Cardiac muscle cell (in vitro differentiated cells and primary cell): ENCODE measurements at regions not wholly inside any gene's neighbourhood (a gene's known extent, or its start where the extent isn't known, plus 50 kb on each side); places are given as distances from the start of the nearest gene placed in this dataset.

ENCODE experiments used
- DNase-seq, 2 donors: peaks; one replicate each; pipeline versions ENCODE4 v3.0.0 to v3.0.0-alpha.2; 2010 to 2017; ENCODE audit warnings: low read depth in 1 of 2, low spot score in 1 of 2
- H3K27ac ChIP-seq: fragments of 200-600 bp; sonication (generic); 2 replicates; pipeline ENCODE4 v1.5.1; 2016
- H3K27me3 ChIP-seq: fragments of 200-600 bp; sonication (generic); 2 replicates; pipeline ENCODE4 v1.6.0; 2016; ENCODE audit warnings: control low read depth
- H3K36me3 ChIP-seq: fragments of 200-600 bp; sonication (generic); 2 replicates; pipeline ENCODE4 v1.5.1; 2016; ENCODE audit warnings: control low read depth
- H3K4me1 ChIP-seq: fragments of 200-600 bp; sonication (generic); 2 replicates; pipeline ENCODE4 v1.8.1; 2017; ENCODE audit warnings: low read depth, mild to moderate bottlenecking, mixed run types
- H3K4me3 ChIP-seq: fragments of 200-600 bp; sonication (generic); 2 replicates; pipeline ENCODE4 v1.5.1; 2016; ENCODE audit warnings: mild to moderate bottlenecking
- H3K9me3 ChIP-seq: fragments of 200-600 bp; sonication (generic); 2 replicates; pipeline ENCODE4 v1.5.1; 2017; ENCODE audit warnings: low read depth, mild to moderate bottlenecking, control low read depth
- CTCF ChIP-seq: IDR thresholded peaks from 2 replicates; pipeline ENCODE4 v1.5.1; 2012; ENCODE audit warnings: low read depth, mild to moderate bottlenecking, low read length

DNA sequence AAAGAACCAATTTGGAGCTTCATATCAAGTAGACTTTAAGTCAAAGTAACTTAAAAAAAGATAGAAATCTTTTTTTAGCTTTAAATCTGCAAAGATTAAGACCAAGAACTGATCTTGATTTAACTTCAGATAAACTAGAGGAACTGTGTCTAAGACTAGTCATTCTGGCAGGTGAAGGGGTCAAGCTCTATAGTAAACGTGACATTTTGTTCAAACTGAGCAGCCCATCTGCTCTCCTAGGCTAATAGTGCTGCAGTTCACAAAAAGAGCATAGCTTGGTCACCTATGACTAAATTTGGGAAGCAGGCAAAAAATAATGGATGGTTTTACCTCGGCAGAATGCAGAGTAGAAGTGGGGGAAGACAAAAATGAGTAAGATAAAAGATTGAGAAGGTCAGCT is 168.8 kb upstream of the ALCAM start:
- no peaks in the 10 kb centered on the region for H3K27me3 ChIP-seq
- no peaks in the 10 kb centered on the region for H3K4me1 ChIP-seq

DNA sequence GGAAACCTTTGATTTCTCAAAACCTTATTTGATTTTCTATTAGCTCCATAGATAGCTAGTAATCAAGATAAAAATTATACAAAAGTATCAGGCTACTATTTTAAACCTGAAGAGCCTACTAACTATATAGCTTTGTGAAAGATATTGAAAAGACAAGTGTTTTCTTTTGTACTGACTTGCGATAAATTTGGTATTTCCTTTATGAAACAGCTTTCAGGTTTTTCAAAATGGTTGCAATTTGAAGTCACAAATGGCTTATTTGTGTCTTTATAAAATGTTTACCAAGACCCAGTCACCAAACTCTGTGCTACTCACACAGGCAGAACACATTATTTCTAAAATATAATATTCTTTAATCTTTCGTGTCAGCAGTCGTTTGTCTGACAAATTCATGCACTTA is 167.5 kb upstream of the ALCAM start:
- Histone ChIP-seq H3K9me3 (no peaks in the 10 kb centered on the region), H3K27me3 (no peaks in the 10 kb centered on the region), H3K36me3 (no peaks in the 10 kb centered on the region), H3K27ac (no peak overlapping the region), H3K4me1 (no peaks in the 10 kb centered on the region), H3K4me3 (no peak overlapping the region)
- TF ChIP-seq CTCF = no peak
- no peak for DNase-seq

More for the DNA sequence above, 168.8 kb upstream of the ALCAM start:
- no peaks in the 10 kb centered on the region for H3K9me3 ChIP-seq
- no peak overlapping the region for H3K27ac ChIP-seq
- no peak overlapping the region for H3K4me3 ChIP-seq
- TF ChIP-seq CTCF = no peak
- H3K36me3 ChIP-seq = no peaks in the 10 kb centered on the region
- DNase-seq = no peak

GRCh38 chr3:105210141-105210540 is 156.6 kb upstream of the ALCAM start:
- no peaks in the 10 kb centered on the region for H3K27me3 ChIP-seq
- no peaks in the 10 kb centered on the region for H3K36me3 ChIP-seq
- TF ChIP-seq CTCF = no peak
- H3K4me3 ChIP-seq = no peak overlapping the region
- H3K9me3 ChIP-seq = no peaks in the 10 kb centered on the region
- H3K27ac ChIP-seq = no peak overlapping the region
- H3K4me1 ChIP-seq = no peaks in the 10 kb centered on the region
- no peak for DNase-seq

DNA sequence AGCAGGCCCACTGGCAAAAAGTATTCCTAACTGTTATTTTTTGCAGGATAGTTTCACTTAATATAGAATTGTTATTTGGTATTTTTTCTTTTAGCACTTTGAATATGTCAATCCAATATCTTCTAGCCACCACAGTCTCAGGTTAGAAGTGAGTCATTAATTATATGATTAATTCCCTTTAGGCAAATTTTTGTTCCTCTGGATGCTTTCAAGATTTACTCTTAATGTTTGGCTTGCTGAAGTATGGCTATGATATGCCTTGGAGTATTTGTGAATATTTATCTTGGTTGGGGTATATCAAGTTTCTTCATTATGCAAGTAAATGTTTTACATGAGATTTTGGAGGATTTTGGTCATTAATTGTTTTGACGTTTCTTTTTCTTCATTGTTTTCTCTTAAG is 152.1 kb upstream of the ALCAM start:
- Histone ChIP-seq H3K4me3 (no peak overlapping the region), H3K27ac (no peak overlapping the region), H3K9me3 (no peaks in the 10 kb centered on the region), H3K27me3 (no peaks in the 10 kb centered on the region), H3K36me3 (no peaks in the 10 kb centered on the region), H3K4me1 (no peaks in the 10 kb centered on the region)
- TF ChIP-seq CTCF = no peak
- DNase-seq = no peak

GRCh38 chr3:105222568-105223093 is 144.1 kb upstream of the ALCAM start:
- no peak overlapping the region for H3K4me3 ChIP-seq
- no peaks in the 10 kb centered on the region for H3K27me3 ChIP-seq
- no peaks in the 10 kb centered on the region for H3K9me3 ChIP-seq
- no peak overlapping the region for H3K27ac ChIP-seq
- TF ChIP-seq CTCF = no peak
- no peaks in the 10 kb centered on the region for H3K4me1 ChIP-seq
- H3K36me3 ChIP-seq = no peaks in the 10 kb centered on the region
- DNase-seq = no peak

- Histone ChIP-seq H3K27me3 (no peaks in the 10 kb centered on the region), H3K9me3 (no peaks in the 10 kb centered on the region), H3K36me3 (no peaks in the 10 kb centered on the region), H3K27ac (no peak overlapping the region), H3K4me3 (no peak overlapping the region), H3K4me1 (no peaks in the 10 kb centered on the region)
- DNase-seq = no peak
- no peak for TF ChIP-seq CTCF
These were observed 142.9 kb upstream of the ALCAM start for GRCh38 chr3:105223815-105224214.
